ENCODE measurements at regions not wholly inside any gene's neighbourhood (a gene's known extent, or its start where the extent isn't known, plus 50 kb on each side); places are given as distances from the start of the nearest gene placed in this dataset.

DNA sequence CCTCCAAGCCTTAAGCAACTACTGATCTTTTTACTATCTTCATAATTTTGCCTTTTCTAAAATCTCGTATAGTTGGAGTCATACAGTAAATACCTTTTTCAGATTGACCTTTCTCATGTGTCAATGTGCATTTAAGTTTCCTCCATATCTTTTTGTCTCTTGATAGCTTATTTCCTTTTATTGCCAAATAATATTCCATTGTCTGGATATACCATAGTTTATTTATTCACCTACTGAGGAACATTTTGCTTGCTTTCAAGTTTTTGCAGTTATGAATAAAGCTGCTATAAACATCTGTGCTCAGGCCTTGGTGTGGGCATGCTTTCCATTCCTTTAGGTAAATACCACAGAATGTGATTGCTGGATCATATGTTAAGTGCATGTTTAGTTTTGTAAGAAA is 161.2 kb upstream of the GNAI1 start:
- H3K9me3 ChIP-seq = no peaks in the 10 kb centered on the region
- no peak for ATAC-seq (ENCODE audit: insufficient number of reproducible peaks, low FRiP score, low read depth)
- H3K4me3 ChIP-seq = no peak overlapping the region
- DNase-seq (ENCODE audit: low spot score) = no peak
- H3K27ac ChIP-seq = no peak overlapping the region
- H3K36me3 ChIP-seq = no peaks in the 10 kb centered on the region
- H3K4me1 ChIP-seq (ENCODE audit: control insufficient read depth in 1 of 2, low read depth in 2 of 2) = no peaks in the 10 kb centered on the region
- TF ChIP-seq, protein P1, sequence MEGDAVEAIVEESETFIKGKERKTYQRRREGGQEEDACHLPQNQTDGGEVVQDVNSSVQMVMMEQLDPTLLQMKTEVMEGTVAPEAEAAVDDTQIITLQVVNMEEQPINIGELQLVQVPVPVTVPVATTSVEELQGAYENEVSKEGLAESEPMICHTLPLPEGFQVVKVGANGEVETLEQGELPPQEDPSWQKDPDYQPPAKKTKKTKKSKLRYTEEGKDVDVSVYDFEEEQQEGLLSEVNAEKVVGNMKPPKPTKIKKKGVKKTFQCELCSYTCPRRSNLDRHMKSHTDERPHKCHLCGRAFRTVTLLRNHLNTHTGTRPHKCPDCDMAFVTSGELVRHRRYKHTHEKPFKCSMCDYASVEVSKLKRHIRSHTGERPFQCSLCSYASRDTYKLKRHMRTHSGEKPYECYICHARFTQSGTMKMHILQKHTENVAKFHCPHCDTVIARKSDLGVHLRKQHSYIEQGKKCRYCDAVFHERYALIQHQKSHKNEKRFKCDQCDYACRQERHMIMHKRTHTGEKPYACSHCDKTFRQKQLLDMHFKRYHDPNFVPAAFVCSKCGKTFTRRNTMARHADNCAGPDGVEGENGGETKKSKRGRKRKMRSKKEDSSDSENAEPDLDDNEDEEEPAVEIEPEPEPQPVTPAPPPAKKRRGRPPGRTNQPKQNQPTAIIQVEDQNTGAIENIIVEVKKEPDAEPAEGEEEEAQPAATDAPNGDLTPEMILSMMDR (IDR thresholded peaks at IDR 0.05) = no peak
- H3K27me3 ChIP-seq (replicated peaks; ENCODE audit: insufficient read depth) = no peaks in the 10 kb centered on the region

- TF ChIP-seq, protein P1 (IDR thresholded peaks at IDR 0.05) = no peak
- Histone ChIP-seq H3K9me3 (no peaks in the 10 kb centered on the region), H3K4me3 (no peak overlapping the region), H3K27me3 (replicated peaks; ENCODE audit: insufficient read depth) (no peaks in the 10 kb centered on the region), H3K4me1 (ENCODE audit: control insufficient read depth in 1 of 2, low read depth in 2 of 2) (no peaks in the 10 kb centered on the region), H3K36me3 (no peaks in the 10 kb centered on the region), H3K27ac (no peak overlapping the region)
- DNase-seq (ENCODE audit: low spot score) (no peak), ATAC-seq (ENCODE audit: insufficient number of reproducible peaks, low FRiP score, low read depth) (no peak)
Measured at GRCh38 chr7:79971058-79971457, 163.6 kb upstream of the GNAI1 start.

- no peak overlapping the region for H3K4me3 ChIP-seq
- H3K27me3 ChIP-seq (replicated peaks; ENCODE audit: insufficient read depth) = no peaks in the 10 kb centered on the region
- H3K4me1 ChIP-seq (ENCODE audit: control insufficient read depth in 1 of 2, low read depth in 2 of 2) = no peaks in the 10 kb centered on the region
- no peak for DNase-seq (ENCODE audit: low spot score)
- ATAC-seq (ENCODE audit: insufficient number of reproducible peaks, low FRiP score, low read depth) = no peak
- no peaks in the 10 kb centered on the region for H3K9me3 ChIP-seq
- TF ChIP-seq, protein P1 (IDR thresholded peaks at IDR 0.05) = no peak
- no peak overlapping the region for H3K27ac ChIP-seq
- no peaks in the 10 kb centered on the region for H3K36me3 ChIP-seq
Measured at GRCh38 chr7:79968894-79969293, 165.7 kb upstream of the GNAI1 start.

DNA sequence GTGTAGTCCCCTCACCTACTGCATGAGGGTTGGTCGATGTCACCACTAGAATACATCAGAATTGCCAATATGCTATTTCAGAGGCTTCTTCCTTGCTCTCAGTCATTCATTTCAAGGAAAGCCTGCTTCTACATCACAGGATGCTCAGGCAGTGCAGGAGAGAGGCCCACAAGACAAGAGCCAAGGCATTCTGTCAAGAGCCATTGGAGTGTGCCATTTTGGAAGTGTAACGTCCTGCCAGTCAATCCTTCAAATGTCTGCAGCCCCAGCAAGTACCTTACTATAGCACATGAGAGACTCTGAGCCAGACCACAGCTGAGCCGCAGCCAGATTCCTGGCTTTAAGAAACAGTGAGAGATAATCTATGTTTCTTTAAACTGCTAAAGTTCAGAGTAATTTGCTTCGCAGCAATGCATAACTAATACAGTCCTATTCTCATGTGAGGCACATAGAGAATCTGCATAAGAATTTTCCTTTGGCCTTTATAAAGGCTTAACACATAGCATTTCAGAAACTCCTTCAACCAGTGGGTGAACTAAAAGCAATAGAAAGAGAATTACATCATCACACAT is 166.5 kb upstream of the GNAI1 start:
- no peaks in the 10 kb centered on the region for H3K9me3 ChIP-seq
- no peaks in the 10 kb centered on the region for H3K36me3 ChIP-seq
- ATAC-seq (ENCODE audit: insufficient number of reproducible peaks, low FRiP score, low read depth) = no peak
- TF ChIP-seq, protein P1 (IDR thresholded peaks at IDR 0.05) = no peak
- no peak for DNase-seq (ENCODE audit: low spot score)
- no peak overlapping the region for H3K4me3 ChIP-seq
- H3K27ac ChIP-seq = no peak overlapping the region
- H3K27me3 ChIP-seq (replicated peaks; ENCODE audit: insufficient read depth) = no peaks in the 10 kb centered on the region
- no peaks in the 10 kb centered on the region for H3K4me1 ChIP-seq (ENCODE audit: control insufficient read depth in 1 of 2, low read depth in 2 of 2)

DNA sequence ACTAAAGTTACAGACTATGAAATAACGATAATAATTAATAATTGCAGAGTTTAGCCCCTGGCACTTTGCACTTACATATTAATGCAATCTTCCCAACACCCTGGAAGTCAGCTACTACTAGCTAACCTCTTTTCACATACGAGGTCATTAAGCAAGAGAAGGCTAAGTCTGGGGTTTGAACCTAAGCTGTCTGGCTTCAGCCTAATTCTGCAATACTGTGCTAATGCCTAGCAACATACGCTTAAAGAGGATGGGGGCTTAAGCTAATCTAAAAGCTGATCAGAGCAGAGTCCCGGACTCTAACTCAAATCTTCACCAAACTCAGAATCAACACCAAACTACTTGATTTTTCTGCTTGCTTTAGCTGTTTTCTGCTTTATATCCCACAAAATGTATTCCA is 168.7 kb upstream of the GNAI1 start:
- Histone ChIP-seq H3K27me3 (replicated peaks; ENCODE audit: insufficient read depth) (no peaks in the 10 kb centered on the region), H3K27ac (no peak overlapping the region), H3K9me3 (no peaks in the 10 kb centered on the region), H3K4me3 (no peak overlapping the region), H3K36me3 (no peaks in the 10 kb centered on the region), H3K4me1 (ENCODE audit: control insufficient read depth in 1 of 2, low read depth in 2 of 2) (no peaks in the 10 kb centered on the region)
- ATAC-seq (ENCODE audit: insufficient number of reproducible peaks, low FRiP score, low read depth) = no peak
- TF ChIP-seq, protein P1 (IDR thresholded peaks at IDR 0.05) = no peak
- no peak for DNase-seq (ENCODE audit: low spot score)

All from thoracic aorta (tissue), 2 donors.